ENCODE measurements at regions not wholly inside any gene's neighbourhood (a gene's known extent, or its start where the extent isn't known, plus 50 kb on each side); places are given as distances from the start of the nearest gene placed in this dataset.

GRCh38 chr2:128631698-128632500 lies 313.2 kb upstream of the HS6ST1 start:
- Histone ChIP-seq H3K9ac (ENCODE audit: insufficient read depth, low read length) (no peak overlapping the region), H3K4me3 (replicated peaks in 1 of 4; ENCODE audit: control extremely low read depth in 1 of 4, insufficient read depth in 1 of 4, low read depth in 3 of 4, low read length in 4 of 4) (no peak overlapping the region), H3K9me3 (ENCODE audit: control insufficient read depth, insufficient read depth, low read depth, low read length) (no peaks in the 10 kb centered on the region), H3K79me2 (ENCODE audit: control insufficient read depth, insufficient read depth, low read length) (no peaks in the 10 kb centered on the region), H3K4me1 (ENCODE audit: control insufficient read depth, extremely low read depth, insufficient read depth, low read length) (no peaks in the 10 kb centered on the region), H2AFZ (ENCODE audit: low read length) (no peak overlapping the region), H4K20me1 (ENCODE audit: control insufficient read depth, extremely low read depth, insufficient read depth, low read length) (no peaks in the 10 kb centered on the region), H3K36me3 (ENCODE audit: control insufficient read depth, insufficient read depth, low read length) (no peaks in the 10 kb centered on the region), H3K27ac (ENCODE audit: insufficient read depth, low read length) (no peak overlapping the region), H3K27me3 (ENCODE audit: control insufficient read depth, insufficient read depth, low read length) (peaks cover 8% of the 10 kb centered on the region), H3K4me2 (ENCODE audit: extremely low read depth, insufficient read depth, low read length) (no peak overlapping the region)
- no peak for DNase-seq (ENCODE audit: low read depth in 2 of 2)
- TF ChIP-seq EZH2 (IDR thresholded peaks at IDR 0.05; ENCODE audit: low read length, missing control alignments) (no peak), CTCF (conservative IDR thresholded peaks at IDR 0.05 in 1 of 2, IDR thresholded peaks at IDR 0.05 in 1 of 2; ENCODE audit: low read depth in 1 of 2, low read length in 2 of 2) (no peak)

- no peak for DNase-seq (ENCODE audit: low read depth in 2 of 2)
- TF ChIP-seq EZH2 (IDR thresholded peaks at IDR 0.05; ENCODE audit: low read length, missing control alignments) (no peak), CTCF (conservative IDR thresholded peaks at IDR 0.05 in 1 of 2, IDR thresholded peaks at IDR 0.05 in 1 of 2; ENCODE audit: low read depth in 1 of 2, low read length in 2 of 2) (no peak)
- peaks cover 8% of the 10 kb centered on the region for H3K27me3 ChIP-seq (ENCODE audit: control insufficient read depth, insufficient read depth, low read length)
- no peak overlapping the region for H3K4me3 ChIP-seq (replicated peaks in 1 of 4; ENCODE audit: control extremely low read depth in 1 of 4, insufficient read depth in 1 of 4, low read depth in 3 of 4, low read length in 4 of 4)
- H3K79me2 ChIP-seq (ENCODE audit: control insufficient read depth, insufficient read depth, low read length), result no peaks in the 10 kb centered on the region
- no peaks in the 10 kb centered on the region for H3K9me3 ChIP-seq (ENCODE audit: control insufficient read depth, insufficient read depth, low read depth, low read length)
- H2AFZ ChIP-seq (ENCODE audit: low read length), result no peak overlapping the region
- no peak overlapping the region for H3K4me2 ChIP-seq (ENCODE audit: extremely low read depth, insufficient read depth, low read length)
- H3K27ac ChIP-seq (ENCODE audit: insufficient read depth, low read length), result no peak overlapping the region
- no peak overlapping the region for H3K9ac ChIP-seq (ENCODE audit: insufficient read depth, low read length)
- no peaks in the 10 kb centered on the region for H3K4me1 ChIP-seq (ENCODE audit: control insufficient read depth, extremely low read depth, insufficient read depth, low read length)
- H4K20me1 ChIP-seq (ENCODE audit: control insufficient read depth, extremely low read depth, insufficient read depth, low read length), result no peaks in the 10 kb centered on the region
- H3K36me3 ChIP-seq (ENCODE audit: control insufficient read depth, insufficient read depth, low read length), result no peaks in the 10 kb centered on the region
Observed at GRCh38 chr2:128632501-128632800, 313.8 kb upstream of the HS6ST1 start.

GRCh38 chr2:128633501-128633900 lies 314.8 kb upstream of the HS6ST1 start:
- DNase-seq (ENCODE audit: low read depth in 2 of 2), result peak; percentile 34 to 84
- no peaks in the 10 kb centered on the region for H4K20me1 ChIP-seq (ENCODE audit: control insufficient read depth, extremely low read depth, insufficient read depth, low read length)
- no peak overlapping the region for H3K4me3 ChIP-seq (replicated peaks in 1 of 4; ENCODE audit: control extremely low read depth in 1 of 4, insufficient read depth in 1 of 4, low read depth in 3 of 4, low read length in 4 of 4)
- H3K9ac ChIP-seq (ENCODE audit: insufficient read depth, low read length), result no peak overlapping the region
- no peaks in the 10 kb centered on the region for H3K79me2 ChIP-seq (ENCODE audit: control insufficient read depth, insufficient read depth, low read length)
- no peaks in the 10 kb centered on the region for H3K4me1 ChIP-seq (ENCODE audit: control insufficient read depth, extremely low read depth, insufficient read depth, low read length)
- H3K27me3 ChIP-seq (ENCODE audit: control insufficient read depth, insufficient read depth, low read length), result peaks cover 8% of the 10 kb centered on the region
- H3K4me2 ChIP-seq (ENCODE audit: extremely low read depth, insufficient read depth, low read length), result no peak overlapping the region
- H3K9me3 ChIP-seq (ENCODE audit: control insufficient read depth, insufficient read depth, low read depth, low read length), result no peaks in the 10 kb centered on the region
- H3K27ac ChIP-seq (ENCODE audit: insufficient read depth, low read length), result no peak overlapping the region
- H3K36me3 ChIP-seq (ENCODE audit: control insufficient read depth, insufficient read depth, low read length), result no peaks in the 10 kb centered on the region
- TF ChIP-seq EZH2 (IDR thresholded peaks at IDR 0.05; ENCODE audit: low read length, missing control alignments) (no peak), CTCF (conservative IDR thresholded peaks at IDR 0.05 in 1 of 2, IDR thresholded peaks at IDR 0.05 in 1 of 2; ENCODE audit: low read depth in 1 of 2, low read length in 2 of 2) (no peak)
- no peak overlapping the region for H2AFZ ChIP-seq (ENCODE audit: low read length)
